IMR-90 (cell line): ENCODE measurements at regions not wholly inside any gene's neighbourhood (a gene's known extent, or its start where the extent isn't known, plus 50 kb on each side); places are given as distances from the start of the nearest gene placed in this dataset.

Experiments used
- ATAC-seq: fragments of 200-7000 bp; cut with Tn5 transposase; 2 replicates; pipeline ENCODE4 v1.9.1; 2020; ENCODE audit warnings: low read depth, mild to moderate bottlenecking, moderate library complexity
- BruUV-seq: library from RNA; stranded (reverse); fragments of 400-500 nt; replicated peaks from 2 replicates; lab custom pipeline; 2021; lab: Mats Ljungman, UMichigan
- CTCF ChIA-PET: fragments of 300-600 bp; formaldehyde crosslinking; extraction: SDS; loops from one replicate; lab custom pipeline; 2021; ENCODE audit warnings: antibody characterized with exemption; lab: Yijun Ruan, JAX
- POLR2A ChIA-PET: fragments of 300-600 bp; sonication (Branson Sonifier 250); formaldehyde crosslinking; loops from one replicate; lab custom pipeline; 2022; ENCODE audit warnings: antibody characterized with exemption; ENCODE audit not compliant: unreplicated experiment; lab: Charles Lee
- DNase-seq: peaks from one replicate; pipeline ENCODE4 v3.0.0; 2013
- H2AFZ ChIP-seq: replicated peaks from 2 replicates; pipeline ENCODE3; 2013; ENCODE audit warnings: low read length, mild to moderate bottlenecking; ENCODE audit not compliant: poor library complexity
- H2AK5ac ChIP-seq: 2 replicates; pipeline ENCODE4 v1.6.1; 2013; ENCODE audit warnings: low read depth, low read length, inconsistent platforms
- H2AK9ac ChIP-seq: replicated peaks from 2 replicates; pipeline ENCODE3; 2013; ENCODE audit warnings: mild to moderate bottlenecking, low read depth, low read length, moderate library complexity; ENCODE audit not compliant: poor library complexity
- H2BK120ac ChIP-seq: 2 replicates; pipeline ENCODE4 v1.6.1; 2013; ENCODE audit warnings: low read depth, low read length, inconsistent platforms
- H2BK15ac ChIP-seq: 3 replicates; pipeline ENCODE4 v1.6.1; 2013; ENCODE audit warnings: low read depth, low read length, inconsistent platforms
- H2BK20ac ChIP-seq: 2 replicates; pipeline ENCODE4 v1.6.1; 2013; ENCODE audit warnings: low read depth, mild to moderate bottlenecking, inconsistent platforms, low read length, moderate library complexity
- H2BK5ac ChIP-seq: 2 replicates; pipeline ENCODE4 v1.6.1; 2013; ENCODE audit warnings: mild to moderate bottlenecking, low read depth, low read length, inconsistent platforms; ENCODE audit not compliant: poor library complexity, severe bottlenecking
- H3K14ac ChIP-seq: replicated peaks from 2 replicates; pipeline ENCODE4 v1.6.1; 2013; ENCODE audit warnings: low read depth, low read length, inconsistent platforms
- H3K18ac ChIP-seq: 2 replicates; pipeline ENCODE4 v1.6.1; 2013; ENCODE audit warnings: low read depth, low read length, control low read depth
- H3K23ac ChIP-seq: 2 replicates; pipeline ENCODE4 v1.6.1; 2013; ENCODE audit warnings: low read depth, low read length, inconsistent platforms
- H3K27ac ChIP-seq: 2 replicates; pipeline ENCODE4 v1.5.1; 2013; ENCODE audit warnings: mild to moderate bottlenecking, control low read depth, low read length; ENCODE audit not compliant: insufficient read depth
- H3K27me3 ChIP-seq: 2 replicates; pipeline ENCODE4 v1.6.1; 2013; ENCODE audit warnings: low read length; ENCODE audit not compliant: control insufficient read depth, insufficient read depth
- H3K36me3 ChIP-seq: 2 replicates; pipeline ENCODE4 v1.6.1; 2013; ENCODE audit warnings: low read length, mixed read lengths; ENCODE audit not compliant: control insufficient read depth, insufficient read depth
- H3K4ac ChIP-seq: 2 replicates; pipeline ENCODE4 v1.6.1; 2013; ENCODE audit warnings: low read depth, low read length, inconsistent platforms
- H3K4me1 ChIP-seq: 2 replicates; pipeline ENCODE4 v1.6.1; 2013; ENCODE audit warnings: low read length, mixed read lengths; ENCODE audit not compliant: control insufficient read depth, insufficient read depth
- H3K4me2 ChIP-seq: 2 replicates; pipeline ENCODE4 v1.6.1; 2013; ENCODE audit warnings: low read depth, mild to moderate bottlenecking, control low read depth, low read length, moderate library complexity
- H3K4me3 ChIP-seq: 2 replicates; pipeline ENCODE4 v1.5.1; 2013; ENCODE audit warnings: low read depth, mild to moderate bottlenecking, control low read depth, low read length, moderate library complexity; ENCODE audit not compliant: insufficient read depth
- H3K56ac ChIP-seq: 2 replicates; pipeline ENCODE4 v1.6.1; 2013; ENCODE audit warnings: low read length, inconsistent platforms; ENCODE audit not compliant: insufficient read depth; ENCODE audit errors: extremely low read depth
- H3K79me1 ChIP-seq, 2 experiments: 2 replicates each; pipeline ENCODE4 v1.6.1; 2013; ENCODE audit warnings: low read length in 2 of 2, inconsistent platforms in 1 of 2, low read depth in 1 of 2
- H3K9ac ChIP-seq: 2 replicates; pipeline ENCODE4 v1.6.1; 2013; ENCODE audit warnings: low read depth, low read length, control low read depth
- H3K9me1 ChIP-seq: 2 replicates; pipeline ENCODE4 v1.6.1; 2013; ENCODE audit warnings: low read length, inconsistent platforms; ENCODE audit not compliant: insufficient read depth
- H3K9me3 ChIP-seq: 2 replicates; pipeline ENCODE4 v1.6.1; 2013; ENCODE audit warnings: low read length; ENCODE audit not compliant: control insufficient read depth, insufficient read depth
- H4K20me1 ChIP-seq: 2 replicates; pipeline ENCODE4 v1.6.1; 2013; ENCODE audit warnings: low read length, inconsistent platforms; ENCODE audit not compliant: insufficient read depth
- H4K5ac ChIP-seq: 2 replicates; pipeline ENCODE4 v1.6.1; 2013; ENCODE audit warnings: mild to moderate bottlenecking, low read depth, low read length, control low read depth
- H4K8ac ChIP-seq, 2 experiments: 2 replicates each; pipeline ENCODE4 v1.6.1; 2013; ENCODE audit warnings: low read depth in 2 of 2, low read length in 2 of 2, control low read depth in 1 of 2, inconsistent platforms in 1 of 2
- H4K91ac ChIP-seq: 2 replicates; pipeline ENCODE4 v1.6.1; 2013; ENCODE audit warnings: low read depth, low read length, inconsistent platforms; ENCODE audit not compliant: insufficient read depth
- BHLHE40 ChIP-seq: fragments of 150-350 bp; IDR thresholded peaks from 2 replicates; pipeline ENCODE4 v1.6.1; 2016; ENCODE audit warnings: mild to moderate bottlenecking, low read depth, low read length
- CEBPB ChIP-seq: IDR thresholded peaks from 2 replicates; pipeline ENCODE4 v1.6.1; 2012; ENCODE audit warnings: low read depth, low read length, improper control_type of control experiment
- ELK1 ChIP-seq: fragments of 150-350 bp; IDR thresholded peaks from 2 replicates; pipeline ENCODE4 v1.6.1; 2016; ENCODE audit warnings: low read depth, mild to moderate bottlenecking, low read length, moderate library complexity, borderline replicate concordance
- FOS ChIP-seq: fragments of 150-350 bp; IDR thresholded peaks from 2 replicates; pipeline ENCODE4 v1.6.1; 2016; ENCODE audit warnings: low read depth, low read length
- MAZ ChIP-seq: IDR thresholded peaks from 2 replicates; pipeline ENCODE4 v1.6.1; 2012; ENCODE audit warnings: low read depth, mild to moderate bottlenecking, low read length, improper control_type of control experiment, moderate library complexity, borderline replicate concordance
- MXI1 ChIP-seq: IDR thresholded peaks from 2 replicates; pipeline ENCODE4 v1.6.1; 2012; ENCODE audit warnings: low read depth, mild to moderate bottlenecking, low read length, moderate library complexity, borderline replicate concordance
- NFE2L2 ChIP-seq: fragments of 150-350 bp; IDR thresholded peaks from 2 replicates; pipeline ENCODE4 v1.6.1; 2016; ENCODE audit warnings: low read depth, mild to moderate bottlenecking, low read length
- RAD21 ChIP-seq: IDR thresholded peaks from 2 replicates; pipeline ENCODE4 v1.6.1; 2012; ENCODE audit warnings: low read length, improper control_type of control experiment
- RFX5 ChIP-seq: IDR thresholded peaks from 2 replicates; pipeline ENCODE4 v1.8.0; 2012; ENCODE audit warnings: low read depth, mild to moderate bottlenecking, low read length, moderate library complexity
- SMC3 ChIP-seq: fragments of 150-350 bp; IDR thresholded peaks from 2 replicates; pipeline ENCODE4 v1.6.1; 2016; ENCODE audit warnings: low read depth, mild to moderate bottlenecking, antibody characterized with exemption, low read length, moderate library complexity
- USF2 ChIP-seq: fragments of 150-350 bp; IDR thresholded peaks from 2 replicates; pipeline ENCODE4 v1.6.1; 2017; ENCODE audit warnings: mild to moderate bottlenecking, antibody characterized with exemption, low read length, low read depth
- WGBS, 2 experiments: methylation state at CpG; one replicate each; pipeline versions ENCODE4 v1.1.5 to v1.1.7; 2013; ENCODE audit warnings: missing lambda C conversion rate in 2 of 2; ENCODE audit not compliant: insufficient read length in 1 of 2; ENCODE audit errors: extremely low coverage in 2 of 2; 5-methylcytosine and 5-hydroxymethylcytosine counted together
- dilution Hi-C: fragments of 300-500 bp; cut with HindIII; formaldehyde crosslinking; loops from one replicate; pipeline ENCODE4 v1.14.3; 2018; ENCODE audit warnings: low sequenced_read_pairs; ENCODE audit not compliant: unreplicated experiment
- in situ Hi-C: fragments of 300-500 bp; cut with MboI; formaldehyde crosslinking; loops from 3 replicates; pipeline ENCODE4 v1.14.3; 2019; ENCODE audit warnings: low sequenced_read_pairs, inconsistent platforms, mixed read lengths
- intact Hi-C: fragments of 100-400 bp; cut with micrococcal nuclease; formaldehyde crosslinking; loops from 2 replicates; pipeline ENCODE4 v1.10.0; 2022
- TF ChIP-seq, protein P1 (sequence below): conservative IDR thresholded peaks from 2 replicates; pipeline ENCODE4 v1.5.1; 2012; ENCODE audit warnings: mild to moderate bottlenecking, low read depth, low read length, improper control_type of control experiment

- Histone ChIP-seq H3K9me1 (no peaks in the 10 kb centered on the region), H3K56ac (no peak overlapping the region), H4K5ac (no peak overlapping the region), H4K91ac (no peak overlapping the region), H2AK9ac (no peak overlapping the region), H3K36me3 (no peaks in the 10 kb centered on the region), H2AK5ac (no peak overlapping the region), H3K9me3 (peaks cover 40% of the 10 kb centered on the region), H4K20me1 (no peaks in the 10 kb centered on the region), H2BK120ac (no peak overlapping the region), H4K8ac (no peak overlapping the region), H2BK15ac (no peak overlapping the region), H2BK5ac (no peak overlapping the region), H3K4me1 (no peaks in the 10 kb centered on the region), H3K14ac (no peak overlapping the region), H3K9ac (no peak overlapping the region), H3K18ac (no peak overlapping the region), H3K27me3 (no peaks in the 10 kb centered on the region), H3K79me1 (no peaks in the 10 kb centered on the region), H3K4me2 (no peak overlapping the region), H3K27ac (no peak overlapping the region), H2AFZ (no peak overlapping the region), H3K4me3 (no peak overlapping the region), H3K4ac (no peak overlapping the region), H2BK20ac (no peak overlapping the region), H3K23ac (no peak overlapping the region)
- WGBS, 2 experiments, result no CpG with 5 or more reads among the region's 7 CpGs
- BruUV-seq, result no TSS peak
- ChIA-PET POLR2A (no interaction called here), CTCF (no interaction called here)
- DNase-seq, result no peak
- no peak for ATAC-seq
- in situ Hi-C loops, result no loop called here
- TF ChIP-seq NFE2L2 (no peak), CEBPB (no peak), FOS (no peak), SMC3 (no peak), MXI1 (no peak), RFX5 (no peak), RAD21 (no peak), USF2 (no peak), ELK1 (no peak), MAZ (no peak), BHLHE40 (no peak)
- TF ChIP-seq, protein P1, sequence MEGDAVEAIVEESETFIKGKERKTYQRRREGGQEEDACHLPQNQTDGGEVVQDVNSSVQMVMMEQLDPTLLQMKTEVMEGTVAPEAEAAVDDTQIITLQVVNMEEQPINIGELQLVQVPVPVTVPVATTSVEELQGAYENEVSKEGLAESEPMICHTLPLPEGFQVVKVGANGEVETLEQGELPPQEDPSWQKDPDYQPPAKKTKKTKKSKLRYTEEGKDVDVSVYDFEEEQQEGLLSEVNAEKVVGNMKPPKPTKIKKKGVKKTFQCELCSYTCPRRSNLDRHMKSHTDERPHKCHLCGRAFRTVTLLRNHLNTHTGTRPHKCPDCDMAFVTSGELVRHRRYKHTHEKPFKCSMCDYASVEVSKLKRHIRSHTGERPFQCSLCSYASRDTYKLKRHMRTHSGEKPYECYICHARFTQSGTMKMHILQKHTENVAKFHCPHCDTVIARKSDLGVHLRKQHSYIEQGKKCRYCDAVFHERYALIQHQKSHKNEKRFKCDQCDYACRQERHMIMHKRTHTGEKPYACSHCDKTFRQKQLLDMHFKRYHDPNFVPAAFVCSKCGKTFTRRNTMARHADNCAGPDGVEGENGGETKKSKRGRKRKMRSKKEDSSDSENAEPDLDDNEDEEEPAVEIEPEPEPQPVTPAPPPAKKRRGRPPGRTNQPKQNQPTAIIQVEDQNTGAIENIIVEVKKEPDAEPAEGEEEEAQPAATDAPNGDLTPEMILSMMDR, result no peak
- dilution Hi-C loops, result no loop called here
- intact Hi-C loops, result no loop called here
Measured at GRCh38 chr10:131753336-131753735, 147.5 kb upstream of the PPP2R2D start.
